OCI-LY1 (cell line): ENCODE measurements at regions not wholly inside any gene's neighbourhood (a gene's known extent, or its start where the extent isn't known, plus 50 kb on each side); places are given as distances from the start of the nearest gene placed in this dataset.

Experiments used
- CTCF ChIP-seq: fragments of 200-600 bp; sonication (generic), shearing (Covaris generic); IDR thresholded peaks from 2 replicates; pipeline ENCODE4 v1.5.1; 2017; ENCODE audit warnings: mild to moderate bottlenecking, antibody characterized with exemption, low read length, moderate library complexity, mixed read lengths
- EZH2 ChIP-seq: fragments of 200-600 bp; sonication (generic), shearing (Covaris generic); IDR thresholded peaks from 2 replicates; pipeline ENCODE4 v1.8.0; 2017; ENCODE audit warnings: borderline replicate concordance, mixed run types, mild to moderate bottlenecking, antibody characterized with exemption, low read length, moderate library complexity, mixed read lengths

- no peak for TF ChIP-seq CTCF
- no peak for TF ChIP-seq EZH2
Observed at GRCh38 chr5:28703651-28704260, 1665.4 kb upstream of the CDH9 start.
